ENCODE measurements at regions not wholly inside any gene's neighbourhood (a gene's known extent, or its start where the extent isn't known, plus 50 kb on each side); places are given as distances from the start of the nearest gene placed in this dataset.

DNA sequence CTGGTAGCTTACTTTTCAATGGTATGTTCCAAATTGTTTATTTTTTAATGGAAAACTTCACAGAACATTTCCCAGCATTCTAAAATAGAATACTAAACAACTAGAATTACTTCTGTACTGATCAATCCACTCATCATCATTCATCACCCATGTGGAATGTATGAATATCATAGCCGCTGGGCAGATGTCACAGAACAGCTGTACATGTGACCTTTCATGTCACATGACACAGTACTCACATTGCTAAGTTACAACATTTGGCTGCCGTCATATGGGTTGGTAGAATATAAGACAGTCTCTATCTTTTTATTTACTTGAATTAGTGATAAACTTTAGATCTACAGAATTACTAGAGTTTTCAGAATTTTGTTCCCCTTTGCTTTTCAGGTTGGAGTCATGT lies 387.6 kb downstream of the ZEB2 start:
- POLR2A ChIA-PET: no interaction called here
- H3K4me3 Mint-ChIP-seq: no peak overlapping the region
- no peak overlapping the region for H3K27ac Mint-ChIP-seq
- peaks cover 3% of the 10 kb centered on the region for H3K36me3 Mint-ChIP-seq (ENCODE audit: low read depth)
- DNase-seq: no peak
- no peaks in the 10 kb centered on the region for H3K27me3 Mint-ChIP-seq
- no peak for ATAC-seq
- CTCF ChIA-PET: interaction anchor here (1.0 kb wide), 1 partner anchor 14 kb away, joined by 4 read pairs; no protein-coding TSS in a partner anchor
- H3K4me1 Mint-ChIP-seq: peaks cover 23% of the 10 kb centered on the region
- intact Hi-C loops (cut with DNase I, micrococcal nuclease): no loop called here
- no peaks in the 10 kb centered on the region for H3K9me3 Mint-ChIP-seq (ENCODE audit: low read depth)

DNA sequence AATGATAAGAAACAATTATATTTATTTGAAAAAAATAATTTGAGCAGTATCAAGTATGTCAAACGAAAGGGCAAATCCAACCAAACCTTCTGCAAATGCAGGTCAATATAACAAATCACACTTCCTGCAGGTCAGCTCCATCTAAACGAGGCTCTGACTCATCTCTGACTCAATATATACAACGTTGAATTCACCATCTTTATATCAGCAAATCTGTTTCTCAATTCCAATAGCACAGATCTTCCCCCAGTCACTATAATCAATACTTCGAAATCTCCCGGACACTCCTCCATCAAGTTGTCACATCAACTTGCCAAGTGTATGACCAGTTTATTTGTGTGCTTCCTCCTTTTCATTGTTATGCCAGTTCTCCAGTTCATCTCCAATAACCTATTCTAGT lies 388.9 kb downstream of the ZEB2 start:
- H3K4me1 Mint-ChIP-seq: peaks cover 24% of the 10 kb centered on the region
- H3K4me3 Mint-ChIP-seq: no peak overlapping the region
- no peak overlapping the region for H3K27ac Mint-ChIP-seq
- ATAC-seq (no peak), DNase-seq (no peak)
- no peaks in the 10 kb centered on the region for H3K9me3 Mint-ChIP-seq (ENCODE audit: low read depth)
- intact Hi-C loops (cut with DNase I, micrococcal nuclease): no loop called here
- ChIA-PET POLR2A (no interaction called here), CTCF (interaction anchor here (0.7 kb wide), 1 partner anchor 450 kb away, joined by 3 read pairs; no protein-coding TSS in a partner anchor)
- no peaks in the 10 kb centered on the region for H3K27me3 Mint-ChIP-seq
- peaks cover 3% of the 10 kb centered on the region for H3K36me3 Mint-ChIP-seq (ENCODE audit: low read depth)

DNA sequence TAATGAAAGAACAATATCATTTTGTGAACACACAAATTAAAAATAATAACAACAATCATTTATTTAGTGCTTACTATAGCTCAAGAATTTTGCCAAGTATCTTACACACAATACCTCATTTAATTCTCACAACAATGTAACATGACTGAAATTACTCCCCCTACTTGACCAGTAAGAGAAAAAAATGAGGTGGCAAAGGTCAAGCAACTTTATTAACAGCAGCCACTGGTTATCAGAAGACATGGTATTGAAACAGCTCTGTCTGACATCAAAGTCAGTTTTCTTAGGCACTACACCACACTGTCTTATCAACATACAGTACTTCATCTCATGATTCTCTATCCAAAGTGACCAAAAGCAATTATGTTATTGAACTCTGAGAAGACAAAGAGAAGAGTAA lies 389.4 kb downstream of the ZEB2 start:
- intact Hi-C loops (cut with DNase I, micrococcal nuclease): no loop called here
- ChIA-PET CTCF (interaction anchor here (0.5 to 0.7 kb wide), 2 partner anchors 450 to 646 kb away, joined by 3 read pairs; no protein-coding TSS in a partner anchor), POLR2A (no interaction called here)
- H3K27ac Mint-ChIP-seq: no peak overlapping the region
- no peaks in the 10 kb centered on the region for H3K9me3 Mint-ChIP-seq (ENCODE audit: low read depth)
- H3K36me3 Mint-ChIP-seq (ENCODE audit: low read depth): peaks cover 3% of the 10 kb centered on the region
- ATAC-seq: no peak
- peaks cover 24% of the 10 kb centered on the region for H3K4me1 Mint-ChIP-seq
- DNase-seq: no peak
- no peak overlapping the region for H3K4me3 Mint-ChIP-seq
- H3K27me3 Mint-ChIP-seq: no peaks in the 10 kb centered on the region

DNA sequence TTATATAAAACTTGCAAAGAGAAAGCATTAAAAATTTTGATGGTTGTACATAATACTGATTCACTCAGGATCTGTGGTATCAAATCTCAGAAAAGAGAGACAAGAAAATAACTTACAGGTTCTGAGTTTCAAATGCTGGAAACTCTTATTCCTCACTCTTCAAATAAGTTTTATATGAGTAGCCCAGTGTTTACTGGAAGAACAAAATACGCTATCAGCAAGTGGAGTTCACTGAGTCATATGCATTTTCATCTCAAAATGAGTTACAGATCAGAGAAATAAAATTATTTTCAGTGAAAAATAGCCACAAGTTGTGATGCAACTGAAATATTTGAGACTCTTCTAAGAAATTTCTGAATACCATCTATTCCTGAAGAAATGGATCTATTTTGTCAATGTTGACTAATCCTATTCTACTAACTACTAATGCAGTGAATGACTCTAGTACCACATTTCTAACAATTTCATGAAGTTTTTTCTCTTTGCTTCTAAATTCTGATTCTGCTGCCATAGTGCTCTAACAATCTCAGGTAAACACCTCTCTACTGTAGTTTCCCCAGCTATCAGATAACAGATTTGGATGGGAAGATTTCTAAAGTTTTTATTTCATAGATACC lies 391.7 kb downstream of the ZEB2 start:
- Mint-ChIP-seq H3K36me3 (ENCODE audit: low read depth) (no peaks in the 10 kb centered on the region), H3K27me3 (no peaks in the 10 kb centered on the region), H3K4me1 (peaks cover 24% of the 10 kb centered on the region), H3K9me3 (ENCODE audit: low read depth) (no peaks in the 10 kb centered on the region), H3K4me3 (no peak overlapping the region), H3K27ac (peak overlapping the region; percentile 44)
- intact Hi-C loops (cut with DNase I, micrococcal nuclease): loop anchor here in 1 of 2 experiments (5.0 kb wide), 1 partner anchor 54 kb away; no protein-coding TSS in a partner anchor
- ChIA-PET CTCF (no interaction called here), POLR2A (no interaction called here)
- ATAC-seq (peak; percentile 70), DNase-seq (no peak)

DNA sequence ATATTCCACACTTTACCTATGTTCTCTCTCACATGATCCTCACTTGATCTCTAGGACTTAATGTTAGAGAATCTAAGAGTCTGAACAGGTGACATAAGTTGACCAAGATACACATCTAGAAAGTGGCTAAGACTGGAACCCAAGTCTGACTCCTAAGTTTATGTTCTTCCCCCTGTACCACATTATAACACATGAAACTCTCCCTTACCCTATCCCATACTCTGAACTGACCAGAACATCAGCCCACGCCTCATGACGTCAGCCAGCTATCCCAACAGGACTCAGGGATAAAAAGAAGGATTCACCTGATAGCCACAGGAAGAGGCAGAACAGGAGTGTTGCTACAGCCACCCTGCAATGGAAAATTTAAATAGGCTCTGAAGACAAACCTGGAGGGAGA lies 392.2 kb downstream of the ZEB2 start:
- H3K9me3 Mint-ChIP-seq (ENCODE audit: low read depth): no peaks in the 10 kb centered on the region
- H3K27me3 Mint-ChIP-seq: no peaks in the 10 kb centered on the region
- no peak overlapping the region for H3K4me3 Mint-ChIP-seq
- ChIA-PET CTCF (no interaction called here), POLR2A (no interaction called here)
- H3K4me1 Mint-ChIP-seq: peaks cover 24% of the 10 kb centered on the region
- H3K27ac Mint-ChIP-seq: peak overlapping the region; percentile 79
- ATAC-seq: no peak
- DNase-seq: no peak
- no peaks in the 10 kb centered on the region for H3K36me3 Mint-ChIP-seq (ENCODE audit: low read depth)
- intact Hi-C loops (cut with DNase I, micrococcal nuclease): loop anchor here in 1 of 2 experiments (5.0 kb wide), 1 partner anchor 55 kb away; no protein-coding TSS in a partner anchor

DNA sequence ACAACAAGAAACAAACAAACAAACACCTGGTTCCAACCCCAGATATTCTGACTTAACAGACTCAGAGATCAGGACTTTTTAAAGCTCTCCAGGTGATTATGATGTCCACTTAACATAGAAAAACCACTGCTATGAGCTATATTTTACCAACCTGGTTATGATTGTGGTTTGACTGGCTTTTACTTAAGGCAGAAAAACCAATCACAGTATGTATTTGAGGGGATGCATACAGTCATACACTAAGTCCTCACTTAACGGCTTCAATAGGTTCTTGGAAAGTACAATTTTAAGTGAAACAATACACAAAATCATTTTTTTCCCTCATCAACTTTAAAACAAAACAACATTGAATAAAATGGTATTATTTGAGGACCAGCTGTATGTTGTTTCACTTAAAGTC lies 393.6 kb downstream of the ZEB2 start:
- ChIA-PET CTCF (interaction anchor here (0.7 kb wide), 1 partner anchor 700 kb away, joined by 3 read pairs; no protein-coding TSS in a partner anchor), POLR2A (no interaction called here)
- Mint-ChIP-seq H3K27me3 (no peaks in the 10 kb centered on the region), H3K27ac (no peak overlapping the region), H3K4me1 (peaks cover 23% of the 10 kb centered on the region), H3K4me3 (no peak overlapping the region), H3K36me3 (ENCODE audit: low read depth) (no peaks in the 10 kb centered on the region), H3K9me3 (ENCODE audit: low read depth) (no peaks in the 10 kb centered on the region)
- intact Hi-C loops (cut with DNase I, micrococcal nuclease): loop anchor here in 1 of 2 experiments (5.0 kb wide), 1 partner anchor 56 kb away; no protein-coding TSS in a partner anchor
- ATAC-seq: no peak
- DNase-seq: no peak

DNA sequence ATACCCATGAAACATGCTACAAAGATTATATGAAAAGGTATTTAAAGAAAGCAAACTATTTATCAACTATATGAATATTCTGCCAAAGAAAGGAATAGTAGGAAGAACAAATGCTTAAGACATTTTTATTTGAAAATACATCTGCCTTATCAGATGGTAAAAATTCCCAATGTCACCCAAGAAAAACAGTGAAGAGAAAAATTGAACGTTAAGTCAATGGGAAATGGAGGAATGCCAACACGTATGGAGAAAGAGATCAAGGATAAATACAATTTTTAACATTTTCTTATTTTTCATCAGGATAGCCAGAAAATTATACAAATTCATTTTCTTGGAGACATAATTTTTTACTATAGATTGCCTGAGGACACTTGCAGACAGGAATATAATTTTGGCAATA lies 394.2 kb downstream of the ZEB2 start:
- DNase-seq (no peak), ATAC-seq (no peak)
- ChIA-PET POLR2A (no interaction called here), CTCF (no interaction called here)
- Mint-ChIP-seq H3K27me3 (no peaks in the 10 kb centered on the region), H3K36me3 (ENCODE audit: low read depth) (no peaks in the 10 kb centered on the region), H3K27ac (no peak overlapping the region), H3K9me3 (ENCODE audit: low read depth) (no peaks in the 10 kb centered on the region), H3K4me3 (no peak overlapping the region), H3K4me1 (peaks cover 20% of the 10 kb centered on the region)
- intact Hi-C loops (cut with DNase I, micrococcal nuclease): loop anchor here in 1 of 2 experiments (5.0 kb wide), 1 partner anchor 57 kb away; no protein-coding TSS in a partner anchor

DNA sequence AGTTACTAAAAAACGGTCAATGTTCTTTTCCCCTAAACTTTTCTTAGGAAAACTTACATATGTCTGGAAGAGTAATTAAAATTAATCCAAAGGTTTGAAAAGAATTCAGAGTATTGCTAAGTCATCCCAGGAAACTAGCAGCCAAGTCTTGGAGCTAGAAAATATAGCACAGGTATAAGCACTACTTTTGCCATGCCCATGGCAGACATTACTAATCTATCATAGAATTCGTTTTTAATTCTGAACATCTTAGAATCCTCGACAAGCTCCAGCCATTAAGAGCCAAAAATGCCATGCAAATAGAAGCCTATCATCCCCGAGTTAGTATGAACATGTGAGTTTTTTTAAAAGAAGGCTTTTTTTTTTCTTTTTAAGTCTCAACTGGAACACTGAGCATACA lies 395.0 kb downstream of the ZEB2 start:
- intact Hi-C loops (cut with DNase I, micrococcal nuclease): loop anchor here in 1 of 2 experiments (5.0 kb wide), 1 partner anchor 57 kb away; no protein-coding TSS in a partner anchor
- no peak for DNase-seq
- no peak for ATAC-seq
- peaks cover 15% of the 10 kb centered on the region for H3K4me1 Mint-ChIP-seq
- POLR2A ChIA-PET: interaction anchor here (0.6 kb wide), 1 partner anchor 207 kb away, joined by 6 read pairs; no protein-coding TSS in a partner anchor
- H3K27ac Mint-ChIP-seq: no peak overlapping the region
- no peaks in the 10 kb centered on the region for H3K36me3 Mint-ChIP-seq (ENCODE audit: low read depth)
- H3K4me3 Mint-ChIP-seq: no peak overlapping the region
- CTCF ChIA-PET: interaction anchor here (0.7 to 1.2 kb wide), 3 partner anchors 9 to 750 kb away, joined by 4 to 5 read pairs (median 4); no protein-coding TSS in a partner anchor
- no peaks in the 10 kb centered on the region for H3K9me3 Mint-ChIP-seq (ENCODE audit: low read depth)
- H3K27me3 Mint-ChIP-seq: no peaks in the 10 kb centered on the region

DNA sequence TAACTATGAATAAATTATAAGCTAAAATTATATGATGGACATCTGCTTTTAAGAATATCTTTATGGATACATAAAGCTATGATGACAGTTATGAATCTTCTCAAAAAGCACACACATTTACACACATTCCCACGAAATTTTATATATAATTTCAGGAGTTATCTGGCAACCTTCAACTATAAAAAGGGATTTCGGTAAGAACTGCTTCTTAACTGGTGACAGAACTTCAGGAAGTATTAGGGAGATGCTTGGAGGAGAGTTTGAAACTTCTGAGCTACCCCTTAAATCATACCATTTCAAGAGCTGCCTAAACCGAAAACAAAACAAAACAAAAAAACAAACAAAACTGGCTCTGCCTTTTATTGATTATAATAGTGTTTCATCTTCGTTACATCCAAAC lies 399.4 kb downstream of the ZEB2 start:
- Mint-ChIP-seq H3K27me3 (no peaks in the 10 kb centered on the region), H3K27ac (no peak overlapping the region), H3K9me3 (ENCODE audit: low read depth) (no peaks in the 10 kb centered on the region), H3K4me3 (no peak overlapping the region), H3K36me3 (ENCODE audit: low read depth) (no peaks in the 10 kb centered on the region), H3K4me1 (peaks cover 6% of the 10 kb centered on the region)
- intact Hi-C loops (cut with DNase I, micrococcal nuclease): no loop called here
- CTCF ChIA-PET: no interaction called here
- DNase-seq: no peak
- POLR2A ChIA-PET: no interaction called here
- ATAC-seq: no peak

DNA sequence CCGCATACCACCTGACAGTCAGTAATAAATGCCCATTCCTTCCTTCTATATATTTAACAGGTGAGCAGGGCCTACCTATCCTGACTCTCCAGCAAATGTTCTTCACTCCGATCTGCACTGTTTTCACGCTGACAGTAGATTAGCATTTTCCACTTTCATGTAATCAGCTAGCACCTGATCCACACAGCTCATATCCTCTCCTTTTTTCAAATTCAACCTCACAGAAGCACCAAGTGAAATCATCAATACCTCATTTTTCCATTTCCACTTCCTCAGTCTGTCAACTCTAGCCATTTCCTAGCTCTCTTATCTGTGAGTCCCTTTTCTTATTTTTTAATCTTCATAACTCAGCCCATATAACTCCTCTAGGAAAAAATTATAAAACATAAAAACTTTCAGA lies 402.8 kb downstream of the ZEB2 start:
- POLR2A ChIA-PET: no interaction called here
- Mint-ChIP-seq H3K9me3 (ENCODE audit: low read depth) (no peaks in the 10 kb centered on the region), H3K36me3 (ENCODE audit: low read depth) (no peaks in the 10 kb centered on the region), H3K27ac (no peak overlapping the region), H3K27me3 (no peaks in the 10 kb centered on the region), H3K4me3 (no peak overlapping the region), H3K4me1 (peaks cover 11% of the 10 kb centered on the region)
- intact Hi-C loops (cut with DNase I, micrococcal nuclease): no loop called here
- CTCF ChIA-PET: no interaction called here
- DNase-seq (no peak), ATAC-seq (peak; percentile 47)

DNA sequence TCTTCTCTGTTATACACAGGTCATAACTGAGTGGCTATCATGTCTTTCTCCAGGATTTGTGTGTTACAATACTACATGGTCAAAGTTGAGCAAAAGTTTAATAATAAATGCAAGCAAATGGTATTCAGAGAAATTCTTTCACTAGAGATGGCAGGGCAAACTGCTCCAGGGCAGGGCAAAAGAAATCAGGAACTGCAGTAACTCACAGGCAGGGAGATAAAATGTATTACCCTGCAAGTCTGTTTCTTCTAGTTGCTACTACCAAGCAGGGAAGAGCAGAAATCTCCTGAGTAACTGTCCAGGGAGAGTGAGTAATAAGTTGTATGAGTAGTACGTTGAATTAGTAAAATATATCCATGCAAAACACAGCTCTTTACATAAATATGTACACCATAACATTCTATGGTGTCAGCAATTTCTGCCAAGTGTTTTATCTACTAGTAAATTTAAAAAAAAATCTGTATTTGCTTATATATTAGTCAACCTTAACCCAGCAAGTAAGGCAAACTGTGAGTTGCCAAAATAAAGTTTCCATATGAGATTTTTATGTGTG lies 404.1 kb downstream of the ZEB2 start:
- peaks cover 1% of the 10 kb centered on the region for H3K36me3 Mint-ChIP-seq (ENCODE audit: low read depth)
- no peak for DNase-seq

DNA sequence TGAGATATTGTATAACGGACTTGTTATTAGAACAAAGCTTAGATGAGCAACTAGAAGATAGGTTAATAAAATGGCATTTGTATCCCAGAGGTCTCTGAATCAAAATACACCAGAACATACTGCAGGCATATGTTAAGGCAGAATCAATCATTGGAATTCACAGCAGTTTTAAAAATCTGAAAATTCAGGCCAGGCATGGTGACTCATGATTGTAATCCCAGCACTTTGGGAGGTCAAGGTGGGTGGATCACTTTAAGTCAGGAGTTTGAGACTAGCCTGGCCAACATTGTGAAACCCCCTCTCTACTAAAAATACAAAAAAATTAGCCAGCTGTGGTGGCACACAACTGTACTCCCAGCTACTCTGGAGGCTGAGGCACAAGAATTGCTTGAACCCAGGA lies 405.2 kb downstream of the ZEB2 start:
- CTCF ChIA-PET: no interaction called here
- DNase-seq (no peak), ATAC-seq (no peak)
- Mint-ChIP-seq H3K27me3 (no peaks in the 10 kb centered on the region), H3K27ac (no peak overlapping the region), H3K36me3 (ENCODE audit: low read depth) (peaks cover 1% of the 10 kb centered on the region), H3K9me3 (ENCODE audit: low read depth) (no peaks in the 10 kb centered on the region), H3K4me1 (peaks cover 11% of the 10 kb centered on the region), H3K4me3 (no peak overlapping the region)
- intact Hi-C loops (cut with DNase I, micrococcal nuclease): no loop called here
- POLR2A ChIA-PET: no interaction called here

More for the DNA sequence above, 404.1 kb downstream of the ZEB2 start:
- no peaks in the 10 kb centered on the region for H3K27me3 Mint-ChIP-seq
- no peak overlapping the region for H3K27ac Mint-ChIP-seq
- POLR2A ChIA-PET: no interaction called here
- CTCF ChIA-PET: interaction anchor here (0.6 kb wide), 1 partner anchor 9 kb away, joined by 4 read pairs; no protein-coding TSS in a partner anchor
- no peak overlapping the region for H3K4me3 Mint-ChIP-seq
- intact Hi-C loops (cut with DNase I, micrococcal nuclease): no loop called here
- peaks cover 11% of the 10 kb centered on the region for H3K4me1 Mint-ChIP-seq
- ATAC-seq: no peak
- no peaks in the 10 kb centered on the region for H3K9me3 Mint-ChIP-seq (ENCODE audit: low read depth)

Data from activated CD4-positive, alpha-beta T cell treated with anti-CD3 and anti-CD28 coated beads for 36 hours (primary cell).